Fibroblast of the aortic adventitia (primary cell): ENCODE measurements at regions not wholly inside any gene's neighbourhood (a gene's known extent, or its start where the extent isn't known, plus 50 kb on each side); places are given as distances from the start of the nearest gene placed in this dataset.
A peak's percentile ranks its signal among the peaks of the same experiment; 100 is the strongest.

Source experiments
- DNase-seq: peaks from one replicate; pipeline ENCODE4 v3.0.0-alpha.2; 2010; ENCODE audit warnings: low read depth
- H3K4me3 ChIP-seq: 2 replicates; pipeline ENCODE4 v1.5.1; 2011; ENCODE audit warnings: low read depth, mild to moderate bottlenecking, control low read depth, low read length, moderate library complexity
- CTCF ChIP-seq: IDR thresholded peaks from 2 replicates; pipeline ENCODE4 v1.5.1; 2011; ENCODE audit warnings: mild to moderate bottlenecking, low read length, control low read depth, inconsistent platforms; ENCODE audit not compliant: insufficient read depth

- no peak for TF ChIP-seq CTCF
- DNase-seq, result peak; percentile 22
- no peak overlapping the region for H3K4me3 ChIP-seq
Observed at GRCh38 chr4:125517831-125518230, 203.1 kb downstream of the FAT4 start.

GRCh38 chr4:125518281-125518680, 203.5 kb downstream of the FAT4 start:
- DNase-seq, result no peak
- no peak for TF ChIP-seq CTCF
- H3K4me3 ChIP-seq, result no peak overlapping the region

GRCh38 chr4:125519371-125520146, 204.8 kb downstream of the FAT4 start:
- H3K4me3 ChIP-seq, result no peak overlapping the region
- DNase-seq, result no peak
- no peak for TF ChIP-seq CTCF

- peak; percentile 69 for DNase-seq
- TF ChIP-seq CTCF, result no peak
- no peak overlapping the region for H3K4me3 ChIP-seq
Observed at GRCh38 chr4:125520258-125520990, 205.7 kb downstream of the FAT4 start.

GRCh38 chr4:125522588-125522987, 207.8 kb downstream of the FAT4 start:
- TF ChIP-seq CTCF, result no peak
- H3K4me3 ChIP-seq, result no peak overlapping the region
- no peak for DNase-seq

GRCh38 chr4:125522992-125523391, 208.2 kb downstream of the FAT4 start:
- H3K4me3 ChIP-seq, result no peak overlapping the region
- no peak for DNase-seq
- no peak for TF ChIP-seq CTCF

GRCh38 chr4:125526420-125526819, 211.7 kb downstream of the FAT4 start:
- H3K4me3 ChIP-seq, result no peak overlapping the region
- DNase-seq, result no peak
- TF ChIP-seq CTCF, result no peak
